ENCODE measurements at regions not wholly inside any gene's neighbourhood (a gene's known extent, or its start where the extent isn't known, plus 50 kb on each side); places are given as distances from the start of the nearest gene placed in this dataset.

GRCh38 chr11:44453871-44454270 lies 111.6 kb upstream of the CD82 start:
- TF ChIP-seq CTCF (IDR thresholded peaks at IDR 0.05) (no peak), POLR2AphosphoS5 (IDR thresholded peaks at IDR 0.05) (no peak), POLR2A (IDR thresholded peaks at IDR 0.05) (no peak)
